GM21737 (cell line): ENCODE measurements at regions not wholly inside any gene's neighbourhood (a gene's known extent, or its start where the extent isn't known, plus 50 kb on each side); places are given as distances from the start of the nearest gene placed in this dataset.
"Not testable (repeated sequence)": the region's sequence is repeated elsewhere in the genome, so short reads cannot be mapped to it uniquely, and the experiment has no call there.

Source experiments
- ATAC-seq: cut with Tn5 transposase; IDR thresholded peaks from one replicate; pipeline ENCODE4 v1.9.1; 2021; ENCODE audit warnings: mild to moderate bottlenecking, moderate library complexity; ENCODE audit not compliant: unreplicated experiment

DNA sequence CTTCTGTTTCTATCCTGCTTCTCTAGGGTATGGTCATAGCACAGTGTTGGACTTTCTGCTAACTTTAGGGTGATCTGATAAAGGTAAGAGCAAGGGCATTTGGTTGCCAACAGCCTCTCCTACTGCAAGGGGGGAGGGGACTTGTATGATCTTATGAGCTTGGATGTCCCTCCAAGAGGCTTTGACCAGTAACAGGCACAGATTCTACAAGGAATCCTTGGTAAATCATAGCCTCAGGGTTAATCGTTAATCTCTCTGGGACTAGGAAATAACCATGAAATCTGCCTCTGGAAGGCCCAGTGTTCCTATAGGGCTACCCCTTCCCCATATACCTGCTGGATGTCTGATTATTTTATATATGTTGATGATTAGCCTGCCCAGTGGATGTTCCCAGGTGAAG lies 134.8 kb upstream of the TNFSF4 start:
- ATAC-seq = no peak

DNA sequence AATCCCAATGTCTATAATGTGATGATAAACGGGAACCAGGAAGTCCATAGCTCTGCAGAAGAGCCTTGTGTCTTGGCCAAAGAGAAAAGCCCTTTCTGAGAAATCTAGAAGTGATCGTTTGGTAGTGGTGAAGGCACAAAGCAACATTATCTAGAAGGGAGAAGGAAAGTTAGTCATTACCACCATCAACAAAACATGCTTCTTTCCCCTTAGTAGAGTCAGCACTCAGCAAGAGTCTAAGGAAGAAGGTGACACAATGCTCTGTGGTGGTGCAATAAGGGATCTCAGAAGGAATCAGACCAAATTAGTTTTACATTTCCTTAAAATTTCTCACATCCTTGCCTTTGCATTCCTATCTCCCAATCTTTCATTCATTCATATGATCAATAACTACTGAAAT lies 134.4 kb upstream of the PRDX6 start:
- ATAC-seq = no peak

DNA sequence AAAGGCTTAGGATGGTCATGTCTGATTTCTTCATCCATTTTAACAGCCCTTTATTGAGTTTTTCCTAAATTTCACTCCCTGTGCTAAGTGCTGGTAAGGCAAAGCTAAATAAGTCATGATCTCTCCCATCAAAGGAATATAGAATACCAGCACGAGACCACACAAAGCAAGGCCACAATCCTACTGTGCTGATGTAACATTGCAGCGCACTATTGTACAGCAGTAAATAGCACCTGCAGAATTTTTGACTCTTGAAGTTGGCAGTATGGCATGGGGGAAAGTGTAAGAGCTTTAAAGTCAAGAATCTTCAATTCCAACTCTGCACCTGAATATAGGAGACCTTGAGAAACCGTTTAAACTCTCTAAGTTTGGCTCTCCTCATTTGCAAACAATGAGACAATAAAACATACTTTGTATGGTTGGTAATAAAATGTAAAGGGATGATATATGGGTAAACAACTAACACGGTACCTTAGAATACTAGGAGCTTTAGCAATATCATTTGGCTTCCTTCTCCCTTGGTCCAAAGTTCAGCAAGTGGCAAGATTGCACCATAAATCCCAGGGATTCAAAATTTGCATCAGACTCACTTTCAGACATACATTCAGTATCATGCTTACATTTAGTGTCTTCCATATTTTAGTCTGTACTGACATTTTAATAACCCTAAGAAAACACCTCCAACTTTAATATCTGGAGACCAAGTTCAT lies 132.9 kb upstream of the PRDX6 start:
- no peak for ATAC-seq

DNA sequence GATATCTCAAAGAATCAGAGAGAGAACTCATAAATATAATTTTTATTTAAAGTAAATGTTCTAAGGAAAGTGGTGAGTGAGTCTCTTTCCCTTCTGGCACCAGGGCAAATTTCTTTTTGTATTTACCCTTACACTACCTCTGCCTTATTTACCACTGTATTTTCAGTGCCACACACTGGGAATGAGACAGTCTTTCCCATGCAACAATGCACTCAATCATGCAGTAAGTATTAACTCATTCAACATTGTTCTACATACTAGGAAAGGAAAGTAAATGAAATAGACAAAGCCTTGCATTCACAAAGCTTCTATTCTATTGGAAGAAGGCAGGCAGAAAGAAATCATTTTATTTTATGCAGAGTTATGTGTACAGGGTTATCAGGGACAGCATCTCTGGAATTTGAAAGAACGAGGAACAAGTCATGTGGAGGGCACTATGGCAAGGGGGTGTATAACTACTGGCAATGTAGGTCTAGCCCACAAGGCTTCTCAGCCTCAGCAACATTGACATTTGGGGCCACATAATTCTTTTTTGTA lies 129.8 kb upstream of the PRDX6 start:
- no peak for ATAC-seq

DNA sequence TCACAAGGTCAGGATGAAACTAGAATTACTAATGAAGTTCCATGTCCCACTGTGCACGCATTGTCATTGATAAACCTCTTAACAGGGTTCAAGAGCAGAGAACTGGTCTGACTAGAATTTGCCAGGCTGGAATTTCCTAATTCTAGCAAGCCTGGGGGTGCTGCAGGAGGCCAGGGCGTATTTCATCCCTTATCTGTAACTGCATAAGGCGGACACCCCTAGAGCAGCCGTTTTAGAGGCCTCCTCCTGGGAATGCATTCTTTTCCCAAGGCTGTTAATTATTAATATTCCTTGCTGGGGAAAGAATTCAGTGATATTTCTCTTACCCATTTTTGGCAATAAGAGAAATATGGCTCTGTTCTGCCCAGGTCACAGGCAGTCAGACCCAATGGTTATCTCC lies 124.5 kb upstream of the PRDX6 start:
- ATAC-seq = not testable (repeated sequence)

DNA sequence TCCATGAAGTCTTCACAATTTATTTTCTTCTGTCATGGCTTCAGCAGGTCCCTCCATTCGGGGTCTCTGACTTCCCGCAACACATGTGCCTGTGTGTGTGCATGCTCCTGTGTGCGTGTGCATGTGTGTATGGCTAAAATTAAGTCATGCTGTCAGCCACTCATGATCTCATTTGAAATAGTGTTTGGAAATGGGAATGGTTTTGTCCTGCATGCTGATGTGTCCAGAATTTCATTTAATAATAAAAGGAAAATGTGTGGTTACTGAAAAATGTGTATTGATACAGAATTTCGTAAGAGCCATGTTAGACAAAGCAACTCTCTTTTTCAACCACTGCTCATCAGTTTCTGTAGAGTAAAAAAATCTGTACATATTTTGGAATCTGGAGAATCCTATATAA lies 123.8 kb upstream of the PRDX6 start:
- no peak for ATAC-seq

DNA sequence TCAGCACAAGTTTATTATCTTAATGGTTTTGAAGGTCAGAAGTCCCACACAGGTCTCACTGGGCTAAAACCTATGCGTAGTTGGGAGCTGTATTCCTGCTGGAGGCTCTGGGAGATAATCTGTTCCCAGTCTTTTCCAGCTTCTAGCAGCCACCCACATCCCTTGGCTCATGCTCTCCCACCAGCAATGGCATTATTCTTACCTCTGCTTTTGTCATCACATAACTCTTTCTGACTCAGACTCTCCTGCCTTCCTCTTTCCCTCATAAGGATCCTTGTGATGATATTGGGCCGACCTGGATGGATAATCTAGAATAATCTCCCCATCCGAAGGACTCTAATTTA lies 122.2 kb upstream of the PRDX6 start:
- no peak for ATAC-seq

DNA sequence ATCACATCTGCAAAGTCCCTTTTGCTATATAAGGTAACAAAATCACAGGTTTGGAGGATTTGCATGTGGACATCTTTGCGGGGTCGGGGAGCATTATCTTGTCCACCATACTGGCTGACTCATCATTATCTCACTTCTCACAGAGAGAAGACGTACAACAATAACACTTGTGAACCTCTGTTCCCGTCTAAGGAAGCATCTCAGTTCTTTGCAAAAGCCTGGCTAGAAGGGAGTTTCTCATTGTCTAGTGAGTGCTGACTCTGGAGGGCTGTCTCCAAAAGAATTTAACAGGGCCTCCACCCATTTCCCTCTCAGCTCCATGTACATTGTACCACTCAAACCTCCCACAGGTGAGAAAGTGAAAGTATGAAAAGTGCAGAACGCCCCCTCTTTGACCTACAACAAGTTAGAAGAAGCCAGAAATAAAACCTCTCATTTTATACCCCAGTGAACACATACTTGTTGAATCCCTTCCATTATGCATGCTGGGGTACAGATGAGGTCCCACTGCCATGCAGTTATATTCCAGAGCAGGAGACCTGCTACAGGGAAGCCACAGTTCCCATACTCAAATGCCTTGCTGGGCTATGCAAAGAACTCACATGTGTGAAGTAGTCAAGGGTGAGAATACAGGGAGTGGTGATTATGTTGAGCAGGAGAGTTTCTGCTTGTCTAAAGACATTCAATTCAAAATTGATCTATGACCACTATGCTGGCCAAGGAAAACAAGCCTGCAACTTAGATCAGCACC lies 121.7 kb upstream of the PRDX6 start:
- ATAC-seq = no peak

DNA sequence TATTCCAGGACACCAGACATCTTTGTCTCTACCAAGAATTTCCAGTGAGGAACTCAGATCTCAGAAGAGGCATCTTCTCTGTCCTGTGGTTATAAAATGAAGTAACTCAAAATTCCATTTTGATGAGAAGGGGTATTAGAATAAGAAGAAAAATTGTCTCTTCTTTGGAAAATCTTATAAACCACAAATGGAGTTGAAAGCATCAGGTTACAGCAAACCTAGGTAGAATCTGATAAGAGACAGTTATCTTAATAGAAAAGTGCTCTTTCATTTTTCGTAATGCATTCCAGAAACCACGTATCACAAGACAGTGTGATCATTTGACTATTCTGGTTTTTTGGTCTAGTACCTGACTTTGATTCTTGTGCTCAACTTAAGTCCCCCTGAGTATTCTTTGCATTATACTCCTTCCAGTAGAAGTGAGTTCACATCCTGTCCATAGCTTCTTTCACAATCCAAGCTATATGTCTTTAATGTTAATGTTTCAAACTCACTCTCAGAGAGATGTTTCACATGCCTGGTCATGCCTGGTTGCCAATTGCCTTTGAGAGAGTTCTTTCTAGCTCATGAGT lies 120.9 kb upstream of the PRDX6 start:
- no peak for ATAC-seq

DNA sequence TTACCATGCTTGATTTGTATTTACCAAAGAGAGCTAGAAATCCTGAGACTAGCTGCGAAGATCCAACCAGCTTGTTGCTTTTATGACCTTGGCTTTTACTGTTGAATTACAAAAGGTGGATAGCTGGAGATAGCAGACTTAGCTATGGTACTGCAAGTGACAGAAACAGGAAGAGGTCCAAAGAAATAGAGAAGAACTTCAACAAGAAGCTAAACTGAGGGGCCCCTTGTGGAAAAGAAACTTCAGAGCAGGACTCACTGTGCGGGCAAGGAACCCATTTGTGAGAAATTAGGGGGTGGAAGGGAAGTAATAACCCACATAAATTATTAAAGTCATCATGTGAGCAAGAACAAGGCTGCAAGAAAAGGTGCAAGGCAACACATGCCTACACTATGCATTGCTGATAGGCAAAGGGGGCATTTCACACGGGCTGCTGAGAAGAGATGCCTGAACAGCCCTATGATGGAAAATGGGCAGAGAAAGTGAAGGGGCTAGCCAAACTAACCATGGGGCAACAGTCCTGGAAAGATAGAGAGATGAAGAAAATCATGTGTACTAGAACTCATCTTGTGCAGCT lies 116.6 kb upstream of the PRDX6 start:
- ATAC-seq = no peak

DNA sequence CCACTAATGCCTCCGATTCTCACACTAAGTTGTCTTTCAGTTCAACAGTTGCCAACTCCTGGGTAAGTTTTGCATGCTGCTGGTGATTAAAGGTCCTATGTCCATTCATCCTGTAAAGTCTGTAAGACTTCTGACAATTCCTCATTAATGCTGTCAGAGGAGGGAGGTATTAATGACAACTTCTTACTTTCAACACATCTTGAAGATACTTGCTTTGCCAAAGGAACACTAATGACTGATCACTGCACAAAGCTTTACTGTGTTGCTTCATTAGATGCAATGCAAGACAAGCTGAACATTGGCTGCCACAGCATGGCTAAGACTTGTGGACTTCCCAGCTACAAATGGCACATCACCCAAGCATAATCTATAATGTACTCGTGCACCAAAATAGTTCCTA lies 114.6 kb upstream of the PRDX6 start:
- ATAC-seq = no peak

DNA sequence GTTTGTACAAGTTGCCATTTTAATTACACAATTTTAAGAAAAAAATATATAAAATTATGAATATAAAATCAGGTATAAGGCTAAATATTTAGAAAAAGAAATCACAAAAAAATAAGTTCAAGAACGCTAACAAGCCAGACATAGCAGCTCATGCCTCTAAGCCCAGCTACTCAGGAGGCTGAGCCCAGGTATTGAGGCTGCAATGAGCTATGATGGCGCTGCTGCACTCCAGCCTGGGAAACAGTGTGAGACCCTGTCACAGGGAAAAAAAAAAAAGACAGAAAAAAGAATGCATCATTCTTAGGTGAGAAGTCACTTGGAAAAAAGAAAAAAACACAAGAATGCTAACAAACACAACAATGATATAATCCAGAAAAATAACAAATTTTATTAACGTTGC lies 112.3 kb upstream of the PRDX6 start:
- ATAC-seq = no peak

DNA sequence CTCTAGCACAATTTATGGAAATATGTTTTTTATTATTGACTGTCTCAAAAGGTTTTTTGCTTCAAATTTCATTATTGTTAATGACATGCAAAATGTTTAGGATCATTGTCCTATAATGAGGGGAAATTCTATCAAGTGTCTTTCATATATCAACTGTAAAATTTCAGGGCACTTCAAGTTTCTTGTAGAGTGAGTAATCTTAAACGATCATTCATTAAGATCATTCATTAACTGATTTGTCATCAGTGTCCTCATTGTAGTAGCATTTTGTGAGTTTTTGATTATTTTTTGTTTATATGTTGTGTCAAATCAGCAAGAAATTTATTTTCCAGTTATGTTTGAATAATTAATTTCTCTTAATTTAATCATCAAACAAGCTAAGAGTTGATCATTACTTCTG lies 111.8 kb upstream of the PRDX6 start:
- ATAC-seq = no peak

DNA sequence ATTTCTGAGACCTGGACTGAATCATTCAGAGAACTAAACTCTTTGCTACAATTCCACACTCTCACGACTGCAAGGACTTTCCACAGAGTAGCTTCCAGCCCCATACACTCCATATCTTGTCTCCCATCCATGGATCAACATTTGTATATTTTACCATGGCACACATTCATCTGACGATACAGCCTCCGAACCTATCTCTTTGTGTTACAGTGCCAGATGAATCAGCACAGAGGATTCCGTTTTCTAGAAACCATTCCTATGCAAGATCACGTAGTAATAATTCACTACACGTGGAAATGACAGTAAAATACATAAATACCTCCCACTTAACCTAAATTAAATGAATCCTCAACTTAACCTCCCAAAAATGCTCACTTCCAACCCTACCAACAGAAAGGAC lies 110.0 kb upstream of the PRDX6 start:
- ATAC-seq = no peak

DNA sequence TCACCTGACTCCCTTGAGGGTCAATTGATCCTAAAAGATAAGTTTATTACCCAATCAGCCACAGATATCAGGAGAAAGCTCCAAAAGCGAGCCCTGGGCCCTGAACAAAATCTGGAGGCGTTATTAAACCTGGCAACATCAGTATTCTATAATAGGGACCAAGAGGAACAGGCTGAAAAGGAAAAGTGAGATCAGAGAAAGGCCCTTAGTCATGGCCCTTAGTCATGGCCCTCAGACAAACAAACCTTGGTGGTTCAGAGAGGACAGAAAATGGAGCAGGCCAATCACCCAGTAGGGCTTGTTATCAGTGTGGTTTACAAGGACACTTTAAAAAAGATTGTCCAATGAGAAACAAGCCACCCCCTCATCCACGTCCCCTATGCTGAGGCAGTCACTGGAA lies 106.5 kb upstream of the PRDX6 start:
- ATAC-seq = not testable (repeated sequence)

DNA sequence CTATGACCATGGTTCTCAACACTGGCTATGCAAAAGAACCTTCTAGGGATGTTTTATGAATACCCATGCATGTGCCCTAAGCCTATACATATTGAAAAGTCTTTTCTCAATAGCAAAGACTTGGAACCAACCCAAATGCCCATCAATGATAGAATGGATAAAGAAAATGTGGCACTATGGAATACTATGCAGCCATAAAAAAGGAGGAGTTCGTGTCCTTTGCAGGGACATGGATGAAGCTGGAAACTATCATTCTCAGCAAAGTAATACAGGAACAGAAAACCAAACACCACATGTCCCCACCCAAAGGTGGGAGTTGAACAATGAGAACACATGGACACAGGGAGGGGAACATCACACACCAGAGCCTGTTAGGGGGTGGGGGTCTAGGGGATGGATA lies 101.1 kb upstream of the PRDX6 start:
- not testable (repeated sequence) for ATAC-seq

DNA sequence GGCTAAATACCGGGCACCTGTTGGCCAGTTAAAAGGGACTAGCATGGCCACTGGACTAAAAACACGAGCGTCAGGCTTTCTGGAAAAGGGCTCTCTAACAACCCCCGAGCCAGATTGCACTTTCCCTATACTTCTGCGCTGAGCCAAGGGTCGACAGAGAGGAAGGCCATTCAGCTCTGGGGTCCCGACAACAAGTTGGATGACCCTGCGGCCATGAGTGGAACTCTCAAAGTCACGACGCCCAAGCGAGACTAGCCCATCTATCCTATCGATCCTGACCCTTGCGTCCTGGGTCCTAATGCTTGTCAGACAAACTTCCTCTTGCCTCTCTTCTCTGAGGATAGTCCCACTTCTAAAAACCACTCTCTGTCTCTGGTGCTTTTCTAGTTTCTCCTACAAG lies 99.9 kb upstream of the PRDX6 start:
- ATAC-seq = no peak

DNA sequence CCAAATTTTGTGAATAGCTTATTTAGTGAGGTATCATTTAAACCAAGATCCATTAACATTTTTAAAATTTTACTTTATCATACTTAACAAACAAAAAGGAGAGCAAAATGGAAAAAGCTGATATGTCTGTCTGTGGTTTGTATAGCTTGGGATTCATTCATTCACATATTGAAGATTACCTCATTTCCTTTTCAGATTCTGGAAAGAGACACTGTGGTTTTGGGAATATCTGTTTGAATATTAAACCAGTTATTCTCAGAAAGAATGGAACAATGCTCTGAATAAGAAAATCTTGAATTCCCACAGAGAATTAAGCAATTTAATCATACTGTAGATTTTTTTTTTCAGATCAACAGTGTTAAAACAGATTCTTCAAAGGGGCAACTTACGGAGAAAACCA lies 93.8 kb upstream of the PRDX6 start:
- ATAC-seq = no peak

DNA sequence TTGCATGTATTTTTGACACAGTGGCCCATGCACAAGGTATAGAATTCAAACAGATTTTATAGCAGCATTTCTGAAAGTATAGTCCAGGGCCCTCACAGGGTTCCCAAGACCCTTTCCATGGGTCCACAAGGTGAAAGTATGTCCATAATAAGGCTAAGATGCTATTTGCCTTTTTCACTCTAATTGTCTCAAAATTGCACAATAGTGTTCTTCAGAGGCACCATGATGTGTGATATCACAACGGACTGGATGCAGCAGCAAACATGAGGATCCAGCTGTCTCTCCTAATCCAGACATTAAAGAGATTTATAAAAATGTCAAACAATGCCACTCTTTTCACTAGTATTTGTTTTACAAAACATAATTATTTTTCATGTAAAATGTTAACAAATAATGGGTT lies 88.8 kb upstream of the PRDX6 start:
- no peak for ATAC-seq

DNA sequence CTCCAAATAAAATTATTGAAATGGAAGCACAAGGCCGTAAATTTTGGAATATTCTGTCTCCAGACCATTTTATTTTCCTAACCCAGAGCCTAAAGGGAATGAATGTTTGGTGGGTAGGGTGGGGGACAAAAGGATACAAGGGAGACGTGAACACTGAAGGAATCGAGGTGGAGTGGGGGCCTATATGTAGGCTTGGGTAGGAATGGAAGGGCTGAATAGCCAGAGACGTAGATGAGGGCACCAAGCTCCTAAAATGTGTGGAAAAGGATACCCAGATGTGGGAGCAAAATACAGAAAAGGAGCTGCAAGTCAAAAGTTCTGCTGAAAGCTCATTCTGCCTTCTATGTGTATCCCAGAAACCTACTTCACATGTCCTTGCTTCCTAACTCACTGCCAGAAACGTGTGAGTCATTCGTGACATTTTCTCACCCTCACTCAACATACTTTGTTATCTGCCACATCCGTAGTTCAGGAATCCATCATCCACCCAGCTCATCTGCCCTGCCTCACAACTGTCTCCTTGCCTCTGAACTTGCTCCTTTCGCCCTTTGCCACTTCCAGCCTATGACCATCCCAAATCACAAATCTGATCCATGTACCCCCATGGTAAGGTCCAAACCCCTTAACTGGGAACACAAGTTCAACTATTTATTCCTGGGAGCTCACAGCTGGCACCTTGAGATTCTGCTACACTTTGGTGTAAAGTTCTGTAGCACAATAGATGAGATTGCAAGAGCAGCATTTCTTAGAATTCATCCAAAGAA lies 84.1 kb upstream of the PRDX6 start:
- no peak for ATAC-seq

DNA sequence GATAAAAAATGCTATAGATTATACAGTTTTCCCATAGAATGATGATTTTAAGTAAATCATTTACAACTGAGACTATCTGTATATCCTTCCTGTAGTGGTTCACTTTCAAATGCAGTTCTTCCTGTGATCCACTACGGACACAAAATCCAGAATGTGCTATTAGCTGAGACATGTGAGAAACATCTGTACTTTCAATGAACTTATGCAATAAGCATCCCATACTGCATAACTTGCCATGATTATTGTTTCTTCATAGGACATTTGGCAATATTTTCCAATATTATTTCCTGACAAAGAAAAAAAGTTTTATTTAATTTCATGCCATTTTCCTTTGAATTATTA lies 83.5 kb upstream of the PRDX6 start:
- no peak for ATAC-seq
